ENCODE measurements at regions not wholly inside any gene's neighbourhood (a gene's known extent, or its start where the extent isn't known, plus 50 kb on each side); places are given as distances from the start of the nearest gene placed in this dataset.

DNA sequence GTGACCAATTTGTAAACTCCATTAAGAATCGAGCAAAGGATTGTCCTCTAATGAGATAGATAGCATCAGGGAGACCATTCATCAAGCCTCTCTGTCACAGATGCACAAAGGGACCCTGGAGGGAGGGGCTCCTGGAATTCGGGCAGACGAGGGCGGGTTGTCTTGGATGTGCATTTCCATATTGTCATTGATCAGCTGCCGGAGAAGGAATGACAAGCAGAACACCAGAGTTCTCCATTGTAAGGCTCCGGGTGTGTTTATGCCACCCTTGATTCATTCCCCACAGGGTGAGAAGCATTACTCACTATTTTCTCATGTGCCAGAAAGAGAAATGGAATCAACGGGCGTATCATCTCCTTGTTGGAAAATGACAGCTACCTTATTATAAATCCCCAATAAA lies 167.5 kb downstream of the EBLN2 start:
- TF ChIP-seq, protein P1, sequence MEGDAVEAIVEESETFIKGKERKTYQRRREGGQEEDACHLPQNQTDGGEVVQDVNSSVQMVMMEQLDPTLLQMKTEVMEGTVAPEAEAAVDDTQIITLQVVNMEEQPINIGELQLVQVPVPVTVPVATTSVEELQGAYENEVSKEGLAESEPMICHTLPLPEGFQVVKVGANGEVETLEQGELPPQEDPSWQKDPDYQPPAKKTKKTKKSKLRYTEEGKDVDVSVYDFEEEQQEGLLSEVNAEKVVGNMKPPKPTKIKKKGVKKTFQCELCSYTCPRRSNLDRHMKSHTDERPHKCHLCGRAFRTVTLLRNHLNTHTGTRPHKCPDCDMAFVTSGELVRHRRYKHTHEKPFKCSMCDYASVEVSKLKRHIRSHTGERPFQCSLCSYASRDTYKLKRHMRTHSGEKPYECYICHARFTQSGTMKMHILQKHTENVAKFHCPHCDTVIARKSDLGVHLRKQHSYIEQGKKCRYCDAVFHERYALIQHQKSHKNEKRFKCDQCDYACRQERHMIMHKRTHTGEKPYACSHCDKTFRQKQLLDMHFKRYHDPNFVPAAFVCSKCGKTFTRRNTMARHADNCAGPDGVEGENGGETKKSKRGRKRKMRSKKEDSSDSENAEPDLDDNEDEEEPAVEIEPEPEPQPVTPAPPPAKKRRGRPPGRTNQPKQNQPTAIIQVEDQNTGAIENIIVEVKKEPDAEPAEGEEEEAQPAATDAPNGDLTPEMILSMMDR (IDR thresholded peaks at IDR 0.05; ENCODE audit: low read depth, low read length): no peak
- no peak for TF ChIP-seq POLR2A (IDR thresholded peaks at IDR 0.05; ENCODE audit: extremely low read depth, insufficient read length)
- TF ChIP-seq, protein P2, sequence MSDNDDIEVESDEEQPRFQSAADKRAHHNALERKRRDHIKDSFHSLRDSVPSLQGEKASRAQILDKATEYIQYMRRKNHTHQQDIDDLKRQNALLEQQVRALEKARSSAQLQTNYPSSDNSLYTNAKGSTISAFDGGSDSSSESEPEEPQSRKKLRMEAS (IDR thresholded peaks at IDR 0.05; ENCODE audit: low read depth, low read length): no peak
- TF ChIP-seq MYC (IDR thresholded peaks at IDR 0.05; ENCODE audit: low read depth, low read length): no peak

All from NB4 (cell line).